ENCODE measurements at regions not wholly inside any gene's neighbourhood (a gene's known extent, or its start where the extent isn't known, plus 50 kb on each side); places are given as distances from the start of the nearest gene placed in this dataset.
A peak's percentile ranks its signal among the peaks of the same experiment; 100 is the strongest.
"Not testable (repeated sequence)": the region's sequence is repeated elsewhere in the genome, so short reads cannot be mapped to it uniquely, and the experiment has no call there.

DNA sequence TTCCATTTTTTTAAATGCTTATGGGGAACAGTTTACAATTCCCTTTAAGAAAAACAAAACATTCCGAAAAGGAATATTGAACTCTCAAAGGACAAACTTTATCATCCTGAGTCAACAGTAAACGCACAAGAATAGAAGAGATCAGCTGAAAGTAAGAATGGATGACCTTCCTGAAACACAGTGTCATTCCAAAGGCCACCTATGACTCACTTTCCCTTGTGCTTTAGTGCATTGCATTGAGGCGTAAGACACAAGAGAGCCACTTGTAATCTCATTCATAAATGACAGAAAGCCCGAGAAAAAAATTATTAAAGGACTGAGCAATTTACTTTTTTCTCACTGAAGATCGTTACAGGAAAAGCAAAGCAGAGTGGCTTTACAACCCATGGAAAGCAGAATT, 1062.4 kb upstream of the DIAPH2 start:
- no peak for DNase-seq

DNA sequence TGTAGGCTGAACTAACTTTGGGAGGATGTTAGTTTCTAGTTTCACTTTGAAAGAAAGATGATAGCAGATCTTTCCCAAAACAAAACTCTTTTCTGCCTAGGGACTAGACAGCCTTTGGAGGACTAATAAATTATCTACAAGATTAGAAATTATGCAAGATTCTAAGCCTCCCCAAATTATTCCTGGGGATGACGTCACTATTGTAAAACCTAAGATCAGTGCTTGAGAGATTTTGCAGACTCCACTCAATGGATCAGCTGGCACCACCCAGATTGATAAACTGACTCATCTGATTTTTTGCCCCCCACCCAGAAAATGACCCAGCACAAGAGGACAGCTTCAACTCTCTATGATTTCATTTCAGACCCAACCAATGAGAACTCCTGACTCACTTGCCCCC, 1057.9 kb upstream of the DIAPH2 start:
- no peak for DNase-seq

- no peak for DNase-seq
Measured at GRCh38 chrX:95628796-95629195, 1055.8 kb upstream of the DIAPH2 start.

DNA sequence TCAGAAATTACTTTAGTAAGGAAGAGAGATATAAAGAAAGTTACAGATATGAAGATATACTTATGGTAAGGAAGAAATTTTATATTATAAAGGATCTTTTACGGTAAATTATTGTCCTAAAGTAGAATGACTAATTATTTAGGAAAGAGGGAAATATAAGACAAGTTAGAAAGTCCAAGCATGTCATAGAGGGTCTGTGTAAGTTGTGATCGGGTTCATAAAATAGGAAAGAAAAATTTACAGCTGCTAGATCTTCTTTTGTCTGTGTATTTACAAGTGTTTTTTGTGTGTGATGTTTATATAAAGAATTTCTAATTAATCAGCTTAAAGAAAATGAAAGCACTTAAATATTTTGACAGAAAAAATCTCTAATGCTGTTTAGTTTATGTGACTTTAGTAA, 1054.9 kb upstream of the DIAPH2 start:
- peak in 1 of 2 experiments; percentile 5 for DNase-seq

DNA sequence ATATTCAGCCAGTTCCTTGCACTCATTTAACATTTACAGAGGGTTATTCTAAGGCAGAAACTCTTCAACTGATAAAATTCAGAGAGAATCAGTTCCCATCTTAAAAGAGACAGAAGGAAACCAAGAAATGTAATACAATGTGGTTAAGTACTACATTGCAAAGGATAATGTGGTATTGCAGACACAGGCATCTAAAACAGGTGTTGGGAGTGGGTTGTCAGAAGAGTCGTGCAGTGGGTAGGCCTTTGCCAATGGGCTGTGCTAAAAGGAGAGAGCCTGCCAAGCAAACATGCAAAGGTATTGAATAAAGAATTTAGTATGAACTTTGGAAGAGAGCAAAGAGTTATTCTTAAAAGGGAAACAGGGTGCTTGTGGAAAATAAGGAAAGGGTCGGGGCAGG, 1044.4 kb upstream of the DIAPH2 start:
- DNase-seq = no peak

DNA sequence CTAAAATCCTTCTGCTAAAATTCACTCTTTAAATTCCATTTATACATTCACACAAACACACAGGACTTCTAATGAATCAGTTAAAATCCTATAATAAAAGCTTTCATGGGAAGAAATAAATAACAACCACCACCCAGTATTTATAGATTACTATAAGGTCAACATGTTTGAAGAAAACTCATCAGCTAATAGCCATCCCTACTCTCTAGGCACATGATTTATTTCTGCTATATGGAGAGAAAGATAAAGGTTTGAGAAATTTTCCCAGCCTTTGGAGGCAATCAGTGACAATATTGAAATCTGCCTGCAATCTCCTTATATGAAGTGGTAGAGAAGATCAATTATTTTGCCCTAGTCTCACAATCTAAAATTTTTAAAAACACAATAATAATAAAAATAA, 1038.9 kb upstream of the DIAPH2 start:
- DNase-seq = no peak

DNA sequence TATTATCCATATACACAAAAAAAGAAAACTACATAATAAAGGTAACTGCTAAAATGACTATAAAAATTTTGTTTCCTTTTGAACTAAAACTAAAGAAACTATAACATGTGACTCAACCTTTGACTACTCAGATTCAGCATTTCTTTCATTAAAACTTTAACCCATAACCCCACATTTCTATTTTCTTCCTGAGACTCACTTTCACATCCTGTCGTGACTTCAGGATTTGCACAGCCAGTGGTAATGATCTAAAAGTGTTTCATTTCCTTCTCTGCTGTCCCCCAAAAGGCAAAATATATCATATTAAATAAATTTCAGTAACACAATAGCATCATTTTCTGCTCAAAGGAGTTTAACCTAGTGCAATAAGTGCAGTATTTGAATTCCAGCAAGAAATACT, 1022.4 kb upstream of the DIAPH2 start:
- DNase-seq = no peak

DNA sequence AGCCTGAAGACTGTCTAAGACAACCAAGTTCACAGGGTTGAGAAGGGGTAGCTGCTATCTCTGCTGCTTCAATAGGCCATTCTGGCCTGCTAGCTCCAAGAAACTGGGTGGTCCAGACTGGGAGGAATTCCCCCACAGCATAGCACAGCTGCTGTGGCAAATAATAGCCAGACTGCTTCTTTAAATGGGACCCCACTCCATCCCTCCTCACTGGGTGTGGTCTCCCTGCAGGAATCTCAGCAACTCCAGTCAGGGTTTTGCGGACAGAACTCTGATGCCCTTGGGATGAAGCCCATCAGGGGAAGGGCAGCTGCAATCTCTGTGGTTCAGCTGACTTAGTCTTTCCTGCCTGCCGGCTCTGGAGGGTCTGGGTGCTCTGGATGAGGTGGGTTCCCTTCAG, 1018.6 kb upstream of the DIAPH2 start:
- DNase-seq = no peak

DNA sequence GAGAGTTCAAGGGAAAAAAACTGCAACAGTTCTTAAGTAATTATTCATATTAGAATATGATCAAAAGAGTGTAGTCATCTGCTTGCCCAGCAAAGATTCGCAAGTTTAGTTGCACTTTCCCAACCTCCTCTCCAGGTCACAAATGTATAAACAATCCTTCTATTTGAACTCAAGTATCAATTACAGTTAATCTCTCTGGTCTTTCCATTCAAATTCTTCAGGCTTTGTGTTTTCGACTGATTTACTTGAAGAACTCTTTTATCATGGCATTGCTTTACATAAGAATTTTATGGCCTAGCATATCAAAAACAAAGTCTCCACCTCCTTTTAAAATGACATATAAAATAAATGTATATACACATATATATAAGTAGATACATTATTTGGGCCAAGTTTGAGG, 1009.6 kb upstream of the DIAPH2 start:
- DNase-seq = no peak

GRCh38 chrX:95675794-95676193, 1008.8 kb upstream of the DIAPH2 start:
- no peak for DNase-seq

- no peak for DNase-seq
Measured at GRCh38 chrX:95678679-95679078, 1006.0 kb upstream of the DIAPH2 start.

DNA sequence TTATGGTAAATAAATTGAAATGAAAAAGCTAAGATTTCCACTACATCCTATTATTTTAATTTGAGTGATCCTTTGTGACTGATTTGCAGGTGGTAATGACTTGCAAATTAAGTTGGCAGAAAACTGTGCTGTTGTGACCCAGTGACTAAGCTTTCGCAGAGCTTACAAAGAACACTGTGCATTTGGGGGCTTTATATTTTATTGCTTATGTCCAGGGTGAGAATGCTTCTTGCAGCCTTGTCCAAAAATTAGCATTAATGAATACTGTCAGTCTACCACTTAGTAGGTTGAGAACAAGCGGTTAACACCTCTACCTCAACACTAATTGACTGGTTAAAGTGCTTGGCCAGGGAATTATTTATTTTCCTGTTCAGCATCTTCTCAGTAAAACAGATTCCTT, 991.3 kb upstream of the DIAPH2 start:
- DNase-seq = no peak

- DNase-seq = peak in 1 of 2 experiments; percentile 13
Measured at GRCh38 chrX:95703696-95704095, 980.9 kb upstream of the DIAPH2 start.

GRCh38 chrX:95716841-95717240, 967.8 kb upstream of the DIAPH2 start:
- no peak for DNase-seq

- DNase-seq = no peak
Measured at GRCh38 chrX:95718746-95719145, 965.9 kb upstream of the DIAPH2 start.

GRCh38 chrX:95721011-95721410, 963.6 kb upstream of the DIAPH2 start:
- DNase-seq = no peak

DNA sequence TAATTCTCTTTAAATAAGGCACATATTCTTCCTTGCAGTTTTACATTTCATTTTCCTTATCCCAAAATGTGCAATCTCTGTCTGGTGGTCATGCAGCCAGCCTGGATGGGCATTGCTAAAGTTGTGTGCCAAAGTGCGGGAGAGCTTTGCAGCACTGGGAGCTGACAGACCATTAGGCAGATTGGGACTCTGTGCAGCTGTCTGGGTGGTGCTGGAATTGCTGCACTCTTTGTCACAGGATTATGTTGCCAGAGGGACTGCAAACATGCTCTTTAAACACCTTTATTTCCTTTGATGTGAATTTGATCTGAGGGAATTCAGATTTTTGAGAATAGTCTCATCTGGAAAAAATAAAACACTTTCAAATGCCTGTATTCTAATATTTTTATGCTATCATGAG, 956.2 kb upstream of the DIAPH2 start:
- DNase-seq = no peak

- no peak for DNase-seq
Measured at GRCh38 chrX:95729401-95729800, 955.2 kb upstream of the DIAPH2 start.

GRCh38 chrX:95733426-95733825, 951.2 kb upstream of the DIAPH2 start:
- no peak for DNase-seq

- DNase-seq = peak; percentile 32 to 72
Measured at GRCh38 chrX:95754411-95754810, 930.2 kb upstream of the DIAPH2 start.

GRCh38 chrX:95760356-95760755, 924.3 kb upstream of the DIAPH2 start:
- DNase-seq = no peak

DNA sequence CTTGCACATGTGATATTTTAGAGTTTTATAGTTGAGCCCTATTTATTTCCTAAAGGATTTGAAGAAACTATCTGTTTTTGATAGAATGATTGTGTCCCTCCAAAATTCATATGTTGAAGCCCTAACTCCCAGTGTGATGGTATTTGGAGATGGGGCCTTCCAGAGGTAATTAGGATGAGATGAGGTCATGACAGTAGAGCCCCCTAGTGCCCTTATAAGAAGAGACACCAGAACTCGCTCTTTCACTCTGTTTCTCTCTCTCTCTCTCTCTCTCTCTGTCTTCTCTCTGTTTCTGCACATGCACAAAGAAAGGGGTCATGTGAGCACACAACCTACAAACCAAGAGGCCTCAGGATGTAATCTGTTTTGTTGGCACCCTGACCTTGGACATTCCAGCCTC, 921.9 kb upstream of the DIAPH2 start:
- DNase-seq = no peak

GRCh38 chrX:95764972-95765451, 919.6 kb upstream of the DIAPH2 start:
- peak; percentile 46 to 78 for DNase-seq

- DNase-seq = not testable (repeated sequence)
Measured at GRCh38 chrX:95771198-95771597, 913.4 kb upstream of the DIAPH2 start.

DNA sequence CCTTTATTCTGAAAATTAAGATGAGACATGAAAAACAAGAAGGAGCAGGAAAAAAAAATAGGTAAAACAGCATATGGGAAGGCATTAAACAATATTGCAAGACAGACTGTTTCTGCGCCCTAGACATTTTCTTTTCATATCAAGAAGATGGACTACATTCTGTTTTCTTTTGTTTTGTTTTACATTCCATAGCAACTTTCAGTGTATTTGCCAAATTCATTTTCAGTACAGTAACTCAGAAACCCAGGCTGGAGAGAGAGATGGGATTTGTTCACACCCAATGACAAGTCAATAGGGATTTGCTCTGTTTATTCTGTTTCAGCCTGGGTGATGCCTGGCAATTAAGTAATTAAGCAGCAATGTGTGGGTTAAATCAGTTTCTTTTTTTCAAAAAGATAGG, 892.8 kb upstream of the DIAPH2 start:
- no peak for DNase-seq

- DNase-seq = no peak
Measured at GRCh38 chrX:95797344-95797743, 887.3 kb upstream of the DIAPH2 start.

All from NCI-H2081 (cell line).